ENCODE measurements at regions not wholly inside any gene's neighbourhood (a gene's known extent, or its start where the extent isn't known, plus 50 kb on each side); places are given as distances from the start of the nearest gene placed in this dataset.

GRCh38 chr2:242054406-242054805 is 184.9 kb downstream of the RTP5 start:
- H3K36me3 ChIP-seq (ENCODE audit: insufficient read depth, low read length): no peaks in the 10 kb centered on the region
- H3K27me3 ChIP-seq (ENCODE audit: control insufficient read depth in 1 of 2, insufficient read depth in 2 of 2, low read length in 2 of 2): peaks cover 0 to 4% of the 10 kb centered on the region in 2 experiments
- H3K9me3 Mint-ChIP-seq: no peaks in the 10 kb centered on the region
- no peak overlapping the region for H3K27ac ChIP-seq (ENCODE audit: low read depth in 1 of 2, low read length in 2 of 2)
- CTCF ChIA-PET: interaction anchor here (1.4 kb wide), 1 partner anchor 22 kb away, joined by 3 read pairs; no protein-coding TSS in a partner anchor
- H3K36me3 Mint-ChIP-seq (ENCODE audit: low read depth): no peaks in the 10 kb centered on the region
- TF ChIP-seq CTCF (IDR thresholded peaks at IDR 0.05): no peak
- H3K27ac Mint-ChIP-seq: no peak overlapping the region
- no peaks in the 10 kb centered on the region for H3K9me3 ChIP-seq (ENCODE audit: control insufficient read depth in 1 of 2, insufficient read depth in 1 of 2, low read length in 2 of 2)
- intact Hi-C loops (cut with DNase I, micrococcal nuclease): no loop called here
- H3K4me1 ChIP-seq (ENCODE audit: insufficient read depth, low read length): no peaks in the 10 kb centered on the region
- DNase-seq: no peak
- ATAC-seq (ENCODE audit: poor library complexity): no peak
- POLR2A ChIA-PET: no interaction called here
- no peaks in the 10 kb centered on the region for H3K4me1 Mint-ChIP-seq (ENCODE audit: low read depth)
- H3K4me3 ChIP-seq (ENCODE audit: low read length): no peak overlapping the region
- no peak overlapping the region for H3K4me3 Mint-ChIP-seq
- peaks cover 65% of the 10 kb centered on the region for H3K27me3 Mint-ChIP-seq

- Histone ChIP-seq H3K4me3 (ENCODE audit: low read length) (no peak overlapping the region), H3K9me3 (ENCODE audit: control insufficient read depth in 1 of 2, insufficient read depth in 1 of 2, low read length in 2 of 2) (peaks cover 0 to 1% of the 10 kb centered on the region in 2 experiments), H3K36me3 (ENCODE audit: insufficient read depth, low read length) (no peaks in the 10 kb centered on the region), H3K4me1 (ENCODE audit: insufficient read depth, low read length) (no peaks in the 10 kb centered on the region), H3K27me3 (ENCODE audit: control insufficient read depth in 1 of 2, insufficient read depth in 2 of 2, low read length in 2 of 2) (peaks cover 0 to 4% of the 10 kb centered on the region in 2 experiments), H3K27ac (ENCODE audit: low read depth in 1 of 2, low read length in 2 of 2) (no peak overlapping the region)
- Mint-ChIP-seq H3K36me3 (ENCODE audit: low read depth) (no peaks in the 10 kb centered on the region), H3K4me1 (ENCODE audit: low read depth) (no peaks in the 10 kb centered on the region), H3K27ac (no peak overlapping the region), H3K27me3 (peaks cover 62% of the 10 kb centered on the region), H3K4me3 (no peak overlapping the region), H3K9me3 (no peaks in the 10 kb centered on the region)
- ATAC-seq (ENCODE audit: poor library complexity) (no peak), DNase-seq (no peak)
- ChIA-PET POLR2A (no interaction called here), CTCF (interaction anchor here (1.4 kb wide), 1 partner anchor 22 kb away, joined by 3 read pairs; no protein-coding TSS in a partner anchor)
- TF ChIP-seq CTCF (IDR thresholded peaks at IDR 0.05): no peak
- intact Hi-C loops (cut with DNase I, micrococcal nuclease): no loop called here
Measured at GRCh38 chr2:242054881-242055801, 185.6 kb downstream of the RTP5 start.

- no peaks in the 10 kb centered on the region for H3K4me1 Mint-ChIP-seq (ENCODE audit: low read depth)
- intact Hi-C loops (cut with DNase I, micrococcal nuclease): no loop called here
- no peaks in the 10 kb centered on the region for H3K9me3 Mint-ChIP-seq
- no peak overlapping the region for H3K4me3 ChIP-seq (ENCODE audit: low read length)
- H3K36me3 ChIP-seq (ENCODE audit: insufficient read depth, low read length): no peaks in the 10 kb centered on the region
- H3K27me3 Mint-ChIP-seq: peaks cover 59% of the 10 kb centered on the region
- CTCF ChIA-PET: no interaction called here
- no peak for ATAC-seq (ENCODE audit: poor library complexity)
- H3K27ac Mint-ChIP-seq: no peak overlapping the region
- no peak for TF ChIP-seq CTCF (IDR thresholded peaks at IDR 0.05)
- peaks cover under 1 to 6% of the 10 kb centered on the region in 2 experiments for H3K9me3 ChIP-seq (ENCODE audit: control insufficient read depth in 1 of 2, insufficient read depth in 1 of 2, low read length in 2 of 2)
- H3K36me3 Mint-ChIP-seq (ENCODE audit: low read depth): no peaks in the 10 kb centered on the region
- no peak for DNase-seq
- peaks cover 0 to 4% of the 10 kb centered on the region in 2 experiments for H3K27me3 ChIP-seq (ENCODE audit: control insufficient read depth in 1 of 2, insufficient read depth in 2 of 2, low read length in 2 of 2)
- POLR2A ChIA-PET: no interaction called here
- no peaks in the 10 kb centered on the region for H3K4me1 ChIP-seq (ENCODE audit: insufficient read depth, low read length)
- no peak overlapping the region for H3K27ac ChIP-seq (ENCODE audit: low read depth in 1 of 2, low read length in 2 of 2)
- H3K4me3 Mint-ChIP-seq: no peak overlapping the region
Measured at GRCh38 chr2:242056026-242056425, 186.5 kb downstream of the RTP5 start.

All from CD4-positive, alpha-beta T cell (primary cell).